ENCODE measurements at regions not wholly inside any gene's neighbourhood (a gene's known extent, or its start where the extent isn't known, plus 50 kb on each side); places are given as distances from the start of the nearest gene placed in this dataset.

- DNase-seq: no peak
- no peaks in the 10 kb centered on the region for H3K27me3 ChIP-seq (ENCODE audit: control insufficient read depth, insufficient read depth, low read length)
- intact Hi-C loops (cut with DNase I): no loop called here
- FAIRE-seq: no peak
- H3K4me3 ChIP-seq (ENCODE audit: low read length in 3 of 3): no peak overlapping the region
- H3K4me1 ChIP-seq (ENCODE audit: control insufficient read depth in 2 of 3, insufficient read depth in 2 of 3, low read depth in 1 of 3, low read length in 3 of 3): peaks cover 0 to 3% (median 0%) of the 10 kb centered on the region in 3 donors
- no peak for TF ChIP-seq CTCF (IDR thresholded peaks at IDR 0.05; ENCODE audit: borderline replicate concordance, extremely low read depth, insufficient read depth)
- H3K27ac ChIP-seq (ENCODE audit: low read depth in 2 of 2, low read length in 2 of 2): no peak overlapping the region
- no peaks in the 10 kb centered on the region for H3K9me3 ChIP-seq (ENCODE audit: control insufficient read depth in 2 of 3, insufficient read depth in 1 of 3, low read length in 3 of 3)
- H3K36me3 ChIP-seq (ENCODE audit: control insufficient read depth in 2 of 3, insufficient read depth in 3 of 3, low read length in 3 of 3): no peaks in the 10 kb centered on the region
- H3K9ac ChIP-seq (ENCODE audit: low read length in 3 of 3): no peak overlapping the region
Observed at GRCh38 chr11:15607361-15608036, 492.8 kb downstream of the INSC start.

GRCh38 chr11:15609445-15609844 lies 494.7 kb downstream of the INSC start:
- Histone ChIP-seq H3K27me3 (ENCODE audit: control insufficient read depth, insufficient read depth, low read length) (no peaks in the 10 kb centered on the region), H3K9ac (ENCODE audit: low read length in 3 of 3) (no peak overlapping the region), H3K9me3 (ENCODE audit: control insufficient read depth in 2 of 3, insufficient read depth in 1 of 3, low read length in 3 of 3) (no peaks in the 10 kb centered on the region), H3K4me3 (ENCODE audit: low read length in 3 of 3) (no peak overlapping the region), H3K4me1 (ENCODE audit: control insufficient read depth in 2 of 3, insufficient read depth in 2 of 3, low read depth in 1 of 3, low read length in 3 of 3) (peaks cover 0 to 3% (median 0%) of the 10 kb centered on the region in 3 donors), H3K27ac (ENCODE audit: low read depth in 2 of 2, low read length in 2 of 2) (no peak overlapping the region), H3K36me3 (ENCODE audit: control insufficient read depth in 2 of 3, insufficient read depth in 3 of 3, low read length in 3 of 3) (no peaks in the 10 kb centered on the region)
- no peak for TF ChIP-seq CTCF (IDR thresholded peaks at IDR 0.05; ENCODE audit: borderline replicate concordance, extremely low read depth, insufficient read depth)
- FAIRE-seq: no peak
- DNase-seq: no peak
- intact Hi-C loops (cut with DNase I): no loop called here

- TF ChIP-seq CTCF (IDR thresholded peaks at IDR 0.05; ENCODE audit: borderline replicate concordance, extremely low read depth, insufficient read depth): no peak
Observed at GRCh38 chr11:15610881-15611280, 496.2 kb downstream of the INSC start.

GRCh38 chr11:15613251-15613650 lies 498.5 kb downstream of the INSC start:
- H3K36me3 ChIP-seq (ENCODE audit: control insufficient read depth in 2 of 3, insufficient read depth in 3 of 3, low read length in 3 of 3): no peaks in the 10 kb centered on the region
- no peak overlapping the region for H3K27ac ChIP-seq (ENCODE audit: low read depth in 2 of 2, low read length in 2 of 2)
- DNase-seq (no peak), FAIRE-seq (no peak)
- no peak overlapping the region for H3K4me3 ChIP-seq (ENCODE audit: low read length in 3 of 3)
- no peak overlapping the region for H3K9ac ChIP-seq (ENCODE audit: low read length in 3 of 3)
- no peak for TF ChIP-seq CTCF (IDR thresholded peaks at IDR 0.05; ENCODE audit: borderline replicate concordance, extremely low read depth, insufficient read depth)
- peaks cover 0 to 2% (median 0%) of the 10 kb centered on the region in 3 donors for H3K4me1 ChIP-seq (ENCODE audit: control insufficient read depth in 2 of 3, insufficient read depth in 2 of 3, low read depth in 1 of 3, low read length in 3 of 3)
- no peaks in the 10 kb centered on the region for H3K9me3 ChIP-seq (ENCODE audit: control insufficient read depth in 2 of 3, insufficient read depth in 1 of 3, low read length in 3 of 3)
- intact Hi-C loops (cut with DNase I): no loop called here
- no peaks in the 10 kb centered on the region for H3K27me3 ChIP-seq (ENCODE audit: control insufficient read depth, insufficient read depth, low read length)

More at GRCh38 chr11:15610881-15611280, 496.2 kb downstream of the INSC start:
- Histone ChIP-seq H3K9ac (ENCODE audit: low read length in 3 of 3) (no peak overlapping the region), H3K4me1 (ENCODE audit: control insufficient read depth in 2 of 3, insufficient read depth in 2 of 3, low read depth in 1 of 3, low read length in 3 of 3) (peaks cover 0 to 2% (median 0%) of the 10 kb centered on the region in 3 donors), H3K27ac (ENCODE audit: low read depth in 2 of 2, low read length in 2 of 2) (no peak overlapping the region), H3K27me3 (ENCODE audit: control insufficient read depth, insufficient read depth, low read length) (no peaks in the 10 kb centered on the region), H3K4me3 (ENCODE audit: low read length in 3 of 3) (no peak overlapping the region), H3K9me3 (ENCODE audit: control insufficient read depth in 2 of 3, insufficient read depth in 1 of 3, low read length in 3 of 3) (no peaks in the 10 kb centered on the region), H3K36me3 (ENCODE audit: control insufficient read depth in 2 of 3, insufficient read depth in 3 of 3, low read length in 3 of 3) (no peaks in the 10 kb centered on the region)
- DNase-seq (no peak), FAIRE-seq (no peak)
- intact Hi-C loops (cut with DNase I): no loop called here
